GM11168 (cell line): ENCODE measurements at regions not wholly inside any gene's neighbourhood (a gene's known extent, or its start where the extent isn't known, plus 50 kb on each side); places are given as distances from the start of the nearest gene placed in this dataset.

ENCODE experiments used
- in situ Hi-C: fragments of 300-500 bp; cut with MboI; formaldehyde crosslinking; loops from one replicate; pipeline ENCODE4 v1.12.0; 2022; ENCODE audit warnings: low sequenced_read_pairs; ENCODE audit not compliant: unreplicated experiment

GRCh38 chr1:30316056-30316455 is 407.3 kb downstream of the MATN1 start:
- in situ Hi-C loops: no loop called here

GRCh38 chr1:30315185-30315960 is 408.0 kb downstream of the MATN1 start:
- in situ Hi-C loops: no loop called here

DNA sequence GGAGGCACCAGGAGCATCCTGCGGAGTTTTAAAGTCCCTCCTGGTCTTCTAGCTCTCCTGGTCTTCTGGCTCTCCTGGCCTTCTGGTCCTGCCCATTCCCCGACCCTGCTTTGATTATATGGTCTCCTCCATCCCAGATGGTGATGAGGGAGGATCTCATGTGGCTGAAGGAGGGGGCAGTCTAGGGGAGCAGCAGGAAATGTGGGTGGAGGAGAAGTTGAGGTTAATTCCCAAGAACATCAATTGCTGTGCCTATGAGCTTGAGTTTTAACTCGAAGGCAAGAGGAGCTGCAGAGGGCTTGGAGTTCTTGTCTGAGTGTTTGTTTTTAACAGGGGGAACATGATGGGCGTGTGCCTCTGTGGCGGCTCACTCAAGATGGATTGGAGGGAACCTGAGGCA is 408.8 kb downstream of the MATN1 start:
- in situ Hi-C loops: no loop called here

DNA sequence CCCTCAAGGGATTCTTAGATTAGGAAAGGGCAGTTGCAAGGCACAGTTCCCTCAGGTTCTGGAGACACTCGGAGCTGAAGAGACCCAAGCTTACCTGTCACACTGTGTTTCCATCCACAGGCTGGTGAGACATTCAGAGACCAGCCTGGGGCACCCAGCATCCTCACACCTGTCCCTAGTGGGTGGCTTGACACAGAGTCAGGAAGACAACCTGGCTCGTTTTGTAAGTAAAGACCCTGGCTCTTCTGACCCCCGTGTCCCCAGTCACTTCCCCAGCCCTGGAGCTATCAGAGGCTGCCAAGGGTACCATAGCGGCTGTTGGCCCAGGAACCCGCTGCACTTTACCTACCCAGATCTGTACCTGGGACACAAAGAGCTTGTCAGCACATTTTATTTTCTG is 409.8 kb downstream of the MATN1 start:
- in situ Hi-C loops: no loop called here

GRCh38 chr1:30313176-30313575 is 410.2 kb downstream of the MATN1 start:
- in situ Hi-C loops: no loop called here

DNA sequence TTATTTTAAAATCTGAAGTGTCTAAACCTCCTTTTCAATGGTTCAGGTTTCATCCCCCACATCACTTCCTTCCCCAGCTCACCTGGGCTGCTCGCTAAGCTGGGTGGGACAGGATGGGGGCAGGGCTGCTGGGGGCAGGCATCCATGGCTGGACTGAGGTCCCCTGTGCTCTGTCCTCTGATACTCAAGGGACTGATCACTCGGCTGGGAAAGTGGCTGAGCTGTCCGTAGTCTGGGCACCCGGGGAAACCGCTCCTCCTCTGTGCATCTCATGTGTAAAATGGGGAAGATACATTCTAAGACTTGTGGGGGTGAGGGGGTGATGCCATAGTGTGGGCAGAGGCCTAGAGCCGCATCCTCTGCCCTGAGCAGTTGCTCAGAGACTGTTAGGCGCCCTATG is 411.2 kb downstream of the MATN1 start:
- in situ Hi-C loops: no loop called here

DNA sequence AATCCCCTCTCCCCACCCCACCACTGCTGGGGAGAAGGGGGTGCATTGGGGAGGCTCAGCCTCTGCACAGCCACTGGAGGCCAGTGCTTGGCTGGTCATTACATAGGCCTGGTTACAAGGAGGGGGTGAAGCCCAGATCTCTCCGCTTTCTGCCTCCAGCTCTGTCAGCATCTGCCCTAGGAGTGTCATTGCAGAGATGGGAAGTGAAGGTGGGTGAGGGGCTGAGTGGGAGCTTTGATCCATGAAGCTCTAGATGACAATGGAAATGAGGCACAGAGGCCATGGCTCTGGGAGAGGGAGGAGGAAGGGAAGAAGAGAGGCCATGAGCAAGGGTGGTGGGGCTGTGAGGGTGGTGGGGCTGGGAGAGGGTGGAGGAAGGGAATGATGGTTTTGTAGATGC is 411.6 kb downstream of the MATN1 start:
- in situ Hi-C loops: no loop called here

- in situ Hi-C loops: no loop called here
Observed at GRCh38 chr1:30310966-30311742, 412.2 kb downstream of the MATN1 start.

DNA sequence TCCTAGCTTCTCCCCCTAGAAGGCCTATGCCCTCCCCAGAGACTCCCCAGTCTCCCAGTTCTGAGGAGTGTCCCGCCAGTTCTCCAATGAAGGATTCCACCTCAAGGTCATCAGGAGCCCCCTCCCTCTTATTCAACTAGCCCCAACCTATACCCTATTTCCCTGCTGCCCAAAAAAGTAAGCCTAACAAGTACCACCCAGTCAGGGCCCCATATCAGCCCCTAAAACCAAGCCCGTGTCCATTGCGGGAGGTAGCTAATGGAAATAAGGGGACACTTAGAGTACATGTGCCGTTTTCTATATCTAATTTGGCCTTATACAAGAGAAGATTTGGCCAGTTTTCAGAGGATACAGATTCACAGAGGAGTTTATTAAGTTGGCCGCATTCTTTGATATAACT is 416.2 kb downstream of the MATN1 start:
- in situ Hi-C loops: no loop called here

- in situ Hi-C loops: no loop called here
Observed at GRCh38 chr1:30305519-30305918, 417.9 kb downstream of the MATN1 start.

GRCh38 chr1:30305061-30305460 is 418.3 kb downstream of the MATN1 start:
- in situ Hi-C loops: no loop called here

- in situ Hi-C loops: no loop called here
Observed at GRCh38 chr1:30304080-30304479, 419.3 kb downstream of the MATN1 start.

GRCh38 chr1:30303387-30303786 is 420.0 kb downstream of the MATN1 start:
- in situ Hi-C loops: no loop called here

DNA sequence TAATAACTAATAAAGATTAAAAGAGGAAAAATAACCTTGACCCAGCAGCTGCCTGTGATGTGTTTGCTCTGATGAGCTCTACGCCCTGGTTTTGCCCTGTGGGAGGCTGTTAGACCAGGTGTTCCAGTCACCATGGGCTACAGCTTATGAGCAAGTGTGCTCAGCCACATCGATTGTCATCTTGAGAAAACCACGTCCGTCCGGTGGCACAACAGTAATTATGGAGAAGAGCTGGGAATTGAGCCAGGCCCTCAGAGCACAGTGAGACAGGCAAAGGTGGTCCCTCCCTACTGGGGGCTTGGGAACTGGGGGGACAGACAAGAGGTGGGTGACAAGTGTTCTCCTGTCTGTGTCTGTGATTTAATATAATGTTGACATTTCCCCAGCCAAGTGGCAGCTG is 420.5 kb downstream of the MATN1 start:
- in situ Hi-C loops: no loop called here

- in situ Hi-C loops: no loop called here
Observed at GRCh38 chr1:30300669-30301068, 422.7 kb downstream of the MATN1 start.

GRCh38 chr1:30299393-30299792 is 424.0 kb downstream of the MATN1 start:
- in situ Hi-C loops: no loop called here

DNA sequence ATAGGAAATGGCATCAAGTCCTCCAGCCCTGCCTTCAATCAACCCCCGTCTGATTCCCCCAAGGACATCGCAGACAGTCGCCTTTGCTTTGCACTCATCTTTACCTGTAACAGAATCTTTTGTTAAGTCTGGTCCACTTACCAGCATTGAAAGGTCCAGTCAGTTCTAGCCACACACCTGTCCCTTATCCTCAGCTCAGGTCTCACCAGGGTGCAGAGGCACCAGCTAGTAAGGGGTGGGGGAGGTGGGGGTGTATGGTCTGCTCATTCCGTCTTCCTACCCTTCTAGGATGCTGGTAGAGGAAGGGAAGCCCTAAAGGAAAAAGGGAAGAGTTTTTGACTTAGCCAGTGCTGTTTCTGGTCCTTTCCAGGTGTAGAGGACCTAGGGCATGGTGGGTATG is 427.7 kb downstream of the MATN1 start:
- in situ Hi-C loops: no loop called here

GRCh38 chr1:30295266-30295665 is 428.1 kb downstream of the MATN1 start:
- in situ Hi-C loops: no loop called here

DNA sequence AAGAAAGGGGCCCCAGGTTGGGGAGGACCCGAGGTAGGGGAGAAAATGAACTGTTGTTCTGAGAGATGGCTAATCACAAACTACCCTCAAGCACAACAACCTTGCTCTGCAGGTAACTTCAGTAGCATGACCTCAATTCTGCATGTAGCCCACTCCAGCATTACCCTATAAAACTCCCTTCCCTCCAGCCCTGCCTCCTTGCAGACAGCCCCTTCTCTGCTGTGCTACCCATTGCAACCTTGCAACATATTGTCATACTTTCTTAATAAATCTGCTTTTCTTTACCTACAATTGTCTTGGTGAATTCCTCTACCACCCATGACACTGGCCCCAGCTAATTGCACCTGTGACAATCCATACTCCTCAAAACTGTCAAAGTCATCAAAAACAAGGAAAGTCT is 428.9 kb downstream of the MATN1 start:
- in situ Hi-C loops: no loop called here

GRCh38 chr1:30292451-30292850 is 430.9 kb downstream of the MATN1 start:
- in situ Hi-C loops: no loop called here

GRCh38 chr1:30291526-30291925 is 431.9 kb downstream of the MATN1 start:
- in situ Hi-C loops: no loop called here

DNA sequence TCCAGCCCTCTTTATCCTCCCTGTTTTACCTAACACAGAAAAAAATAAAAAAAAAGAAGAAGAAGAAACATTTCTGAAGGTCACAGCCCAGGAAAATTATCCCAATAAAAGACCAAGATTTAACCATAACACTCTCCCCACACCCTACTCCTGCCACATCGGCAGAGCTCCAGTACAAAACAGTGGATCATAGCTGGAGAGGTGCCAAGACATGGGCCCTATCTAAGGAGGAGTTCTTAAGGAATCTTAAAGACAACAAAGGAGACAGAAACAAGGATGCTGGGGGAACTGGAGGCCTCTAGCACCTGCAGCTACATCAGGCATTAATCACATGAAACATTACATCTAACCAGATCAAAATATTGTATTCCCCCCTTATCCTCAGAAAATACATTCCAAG is 432.8 kb downstream of the MATN1 start:
- in situ Hi-C loops: no loop called here
